ENCODE measurements at regions not wholly inside any gene's neighbourhood (a gene's known extent, or its start where the extent isn't known, plus 50 kb on each side); places are given as distances from the start of the nearest gene placed in this dataset.

- Histone ChIP-seq H4K5ac (ENCODE audit: low read length) (no peak overlapping the region), H2BK120ac (ENCODE audit: low read depth, low read length) (no peak overlapping the region), H3K23ac (ENCODE audit: low read length) (no peak overlapping the region), H2BK5ac (ENCODE audit: low read length) (no peak overlapping the region), H3K18ac (ENCODE audit: low read length) (no peak overlapping the region), H4K8ac (ENCODE audit: low read depth, low read length) (no peak overlapping the region), H3K9ac (ENCODE audit: low read length) (no peak overlapping the region), H3K4me1 (ENCODE audit: control insufficient read depth, low read depth, low read length) (no peaks in the 10 kb centered on the region), H2AK5ac (ENCODE audit: low read length) (no peak overlapping the region), H3K4ac (ENCODE audit: low read depth, low read length) (no peak overlapping the region), H3K79me1 (ENCODE audit: low read length) (no peaks in the 10 kb centered on the region), H3K36me3 (ENCODE audit: control insufficient read depth, insufficient read depth, low read length) (no peaks in the 10 kb centered on the region), H3K79me2 (ENCODE audit: control insufficient read depth, insufficient read depth, low read length) (no peaks in the 10 kb centered on the region), H3K27me3 (ENCODE audit: insufficient read depth, low read length, poor library complexity) (no peaks in the 10 kb centered on the region), H3K4me3 (ENCODE audit: low read length) (no peak overlapping the region), H3K56ac (ENCODE audit: low read length) (no peak overlapping the region), H2BK15ac (replicated peaks; ENCODE audit: low read depth) (no peak overlapping the region), H3K4me2 (ENCODE audit: low read length) (no peak overlapping the region), H3K27ac (ENCODE audit: low read depth, low read length) (no peak overlapping the region)
- no peak for DNase-seq
- WGBS (ENCODE audit: extremely low coverage, insufficient coverage, low lambda C conversion rate) = no CpG with 5 or more reads among the region's 7 CpGs
These were observed 433.9 kb downstream of the GLRX3 start for GRCh38 chr10:130570074-130570473.

GRCh38 chr10:130571674-130572073 is 435.5 kb downstream of the GLRX3 start:
- Histone ChIP-seq H3K18ac (ENCODE audit: low read length) (no peak overlapping the region), H3K4me3 (ENCODE audit: low read length) (no peak overlapping the region), H3K4me2 (ENCODE audit: low read length) (no peak overlapping the region), H2BK15ac (replicated peaks; ENCODE audit: low read depth) (no peak overlapping the region), H3K36me3 (ENCODE audit: control insufficient read depth, insufficient read depth, low read length) (no peaks in the 10 kb centered on the region), H4K5ac (ENCODE audit: low read length) (no peak overlapping the region), H3K23ac (ENCODE audit: low read length) (no peak overlapping the region), H4K8ac (ENCODE audit: low read depth, low read length) (no peak overlapping the region), H3K79me2 (ENCODE audit: control insufficient read depth, insufficient read depth, low read length) (no peaks in the 10 kb centered on the region), H2BK120ac (ENCODE audit: low read depth, low read length) (no peak overlapping the region), H3K56ac (ENCODE audit: low read length) (no peak overlapping the region), H2BK5ac (ENCODE audit: low read length) (no peak overlapping the region), H3K4me1 (ENCODE audit: control insufficient read depth, low read depth, low read length) (no peaks in the 10 kb centered on the region), H3K4ac (ENCODE audit: low read depth, low read length) (no peak overlapping the region), H3K27me3 (ENCODE audit: insufficient read depth, low read length, poor library complexity) (no peaks in the 10 kb centered on the region), H3K27ac (ENCODE audit: low read depth, low read length) (no peak overlapping the region), H3K9ac (ENCODE audit: low read length) (no peak overlapping the region), H3K79me1 (ENCODE audit: low read length) (no peaks in the 10 kb centered on the region), H2AK5ac (ENCODE audit: low read length) (no peak overlapping the region)
- DNase-seq = no peak
- no CpG with 5 or more reads among the region's 9 CpGs for WGBS (ENCODE audit: extremely low coverage, insufficient coverage, low lambda C conversion rate)

GRCh38 chr10:130573446-130573845 is 437.3 kb downstream of the GLRX3 start:
- Histone ChIP-seq H3K79me2 (ENCODE audit: control insufficient read depth, insufficient read depth, low read length) (no peaks in the 10 kb centered on the region), H3K18ac (ENCODE audit: low read length) (no peak overlapping the region), H3K27me3 (ENCODE audit: insufficient read depth, low read length, poor library complexity) (no peaks in the 10 kb centered on the region), H3K4ac (ENCODE audit: low read depth, low read length) (no peak overlapping the region), H2BK15ac (replicated peaks; ENCODE audit: low read depth) (no peak overlapping the region), H2BK120ac (ENCODE audit: low read depth, low read length) (no peak overlapping the region), H3K9ac (ENCODE audit: low read length) (no peak overlapping the region), H2AK5ac (ENCODE audit: low read length) (no peak overlapping the region), H2BK5ac (ENCODE audit: low read length) (no peak overlapping the region), H3K27ac (ENCODE audit: low read depth, low read length) (no peak overlapping the region), H3K23ac (ENCODE audit: low read length) (no peak overlapping the region), H3K4me1 (ENCODE audit: control insufficient read depth, low read depth, low read length) (no peaks in the 10 kb centered on the region), H3K36me3 (ENCODE audit: control insufficient read depth, insufficient read depth, low read length) (no peaks in the 10 kb centered on the region), H4K8ac (ENCODE audit: low read depth, low read length) (no peak overlapping the region), H4K5ac (ENCODE audit: low read length) (no peak overlapping the region), H3K4me3 (ENCODE audit: low read length) (no peak overlapping the region), H3K4me2 (ENCODE audit: low read length) (no peak overlapping the region), H3K79me1 (ENCODE audit: low read length) (no peaks in the 10 kb centered on the region), H3K56ac (ENCODE audit: low read length) (no peak overlapping the region)
- no peak for DNase-seq
- WGBS (ENCODE audit: extremely low coverage, insufficient coverage, low lambda C conversion rate) = no CpG with 5 or more reads among the region's 6 CpGs

- no peak overlapping the region for H2AK5ac ChIP-seq (ENCODE audit: low read length)
- H3K27ac ChIP-seq (ENCODE audit: low read depth, low read length) = no peak overlapping the region
- no peaks in the 10 kb centered on the region for H3K27me3 ChIP-seq (ENCODE audit: insufficient read depth, low read length, poor library complexity)
- H3K4me3 ChIP-seq (ENCODE audit: low read length) = no peak overlapping the region
- H3K4me2 ChIP-seq (ENCODE audit: low read length) = no peak overlapping the region
- H3K79me1 ChIP-seq (ENCODE audit: low read length) = no peaks in the 10 kb centered on the region
- H4K5ac ChIP-seq (ENCODE audit: low read length) = no peak overlapping the region
- H3K4ac ChIP-seq (ENCODE audit: low read depth, low read length) = no peak overlapping the region
- H3K9ac ChIP-seq (ENCODE audit: low read length) = no peak overlapping the region
- H3K36me3 ChIP-seq (ENCODE audit: control insufficient read depth, insufficient read depth, low read length) = no peaks in the 10 kb centered on the region
- H4K8ac ChIP-seq (ENCODE audit: low read depth, low read length) = no peak overlapping the region
- H3K79me2 ChIP-seq (ENCODE audit: control insufficient read depth, insufficient read depth, low read length) = no peaks in the 10 kb centered on the region
- WGBS (ENCODE audit: extremely low coverage, insufficient coverage, low lambda C conversion rate) = no CpG with 5 or more reads among the region's 7 CpGs
- H2BK5ac ChIP-seq (ENCODE audit: low read length) = no peak overlapping the region
- no peak overlapping the region for H3K23ac ChIP-seq (ENCODE audit: low read length)
- DNase-seq = no peak
- no peaks in the 10 kb centered on the region for H3K4me1 ChIP-seq (ENCODE audit: control insufficient read depth, low read depth, low read length)
- no peak overlapping the region for H3K18ac ChIP-seq (ENCODE audit: low read length)
- no peak overlapping the region for H2BK15ac ChIP-seq (replicated peaks; ENCODE audit: low read depth)
- H3K56ac ChIP-seq (ENCODE audit: low read length) = no peak overlapping the region
- H2BK120ac ChIP-seq (ENCODE audit: low read depth, low read length) = no peak overlapping the region
These were observed 439.6 kb downstream of the GLRX3 start for GRCh38 chr10:130575756-130576285.

- Histone ChIP-seq H3K9ac (ENCODE audit: low read length) (no peak overlapping the region), H3K27me3 (ENCODE audit: insufficient read depth, low read length, poor library complexity) (no peaks in the 10 kb centered on the region), H3K4me1 (ENCODE audit: control insufficient read depth, low read depth, low read length) (no peaks in the 10 kb centered on the region), H4K5ac (ENCODE audit: low read length) (no peak overlapping the region), H3K56ac (ENCODE audit: low read length) (no peak overlapping the region), H3K4me2 (ENCODE audit: low read length) (no peak overlapping the region), H2BK5ac (ENCODE audit: low read length) (no peak overlapping the region), H3K79me1 (ENCODE audit: low read length) (no peaks in the 10 kb centered on the region), H3K18ac (ENCODE audit: low read length) (no peak overlapping the region), H2BK120ac (ENCODE audit: low read depth, low read length) (no peak overlapping the region), H4K8ac (ENCODE audit: low read depth, low read length) (no peak overlapping the region), H2AK5ac (ENCODE audit: low read length) (no peak overlapping the region), H2BK15ac (replicated peaks; ENCODE audit: low read depth) (no peak overlapping the region), H3K36me3 (ENCODE audit: control insufficient read depth, insufficient read depth, low read length) (no peaks in the 10 kb centered on the region), H3K4me3 (ENCODE audit: low read length) (no peak overlapping the region), H3K23ac (ENCODE audit: low read length) (no peak overlapping the region), H3K27ac (ENCODE audit: low read depth, low read length) (no peak overlapping the region), H3K4ac (ENCODE audit: low read depth, low read length) (no peak overlapping the region), H3K79me2 (ENCODE audit: control insufficient read depth, insufficient read depth, low read length) (no peaks in the 10 kb centered on the region)
- DNase-seq = no peak
- no CpG with 5 or more reads among the region's 8 CpGs for WGBS (ENCODE audit: extremely low coverage, insufficient coverage, low lambda C conversion rate)
These were observed 440.2 kb downstream of the GLRX3 start for GRCh38 chr10:130576427-130576826.

GRCh38 chr10:130577039-130577438 is 440.8 kb downstream of the GLRX3 start:
- Histone ChIP-seq H2BK120ac (ENCODE audit: low read depth, low read length) (no peak overlapping the region), H3K79me1 (ENCODE audit: low read length) (no peaks in the 10 kb centered on the region), H4K5ac (ENCODE audit: low read length) (no peak overlapping the region), H2BK5ac (ENCODE audit: low read length) (no peak overlapping the region), H3K23ac (ENCODE audit: low read length) (no peak overlapping the region), H3K4me2 (ENCODE audit: low read length) (no peak overlapping the region), H3K79me2 (ENCODE audit: control insufficient read depth, insufficient read depth, low read length) (no peaks in the 10 kb centered on the region), H3K9ac (ENCODE audit: low read length) (no peak overlapping the region), H3K36me3 (ENCODE audit: control insufficient read depth, insufficient read depth, low read length) (no peaks in the 10 kb centered on the region), H3K27ac (ENCODE audit: low read depth, low read length) (no peak overlapping the region), H3K4me1 (ENCODE audit: control insufficient read depth, low read depth, low read length) (no peaks in the 10 kb centered on the region), H3K4ac (ENCODE audit: low read depth, low read length) (no peak overlapping the region), H3K27me3 (ENCODE audit: insufficient read depth, low read length, poor library complexity) (no peaks in the 10 kb centered on the region), H2AK5ac (ENCODE audit: low read length) (no peak overlapping the region), H2BK15ac (replicated peaks; ENCODE audit: low read depth) (no peak overlapping the region), H3K56ac (ENCODE audit: low read length) (no peak overlapping the region), H3K4me3 (ENCODE audit: low read length) (no peak overlapping the region), H4K8ac (ENCODE audit: low read depth, low read length) (no peak overlapping the region), H3K18ac (ENCODE audit: low read length) (no peak overlapping the region)
- DNase-seq = no peak
- no CpG with 5 or more reads among the region's 8 CpGs for WGBS (ENCODE audit: extremely low coverage, insufficient coverage, low lambda C conversion rate)

All from mesendoderm (in vitro differentiated cells).